ENCODE measurements at regions not wholly inside any gene's neighbourhood (a gene's known extent, or its start where the extent isn't known, plus 50 kb on each side); places are given as distances from the start of the nearest gene placed in this dataset.

GRCh38 chr10:130242513-130242912, 106.3 kb downstream of the GLRX3 start:
- no peaks in the 10 kb centered on the region for H3K36me3 ChIP-seq (ENCODE audit: control insufficient read depth, insufficient read depth, low read length)
- ATAC-seq (no peak), DNase-seq (ENCODE audit: low read depth, low spot score) (no peak)
- TF ChIP-seq CTCF (IDR thresholded peaks at IDR 0.05) (no peak), REST (IDR thresholded peaks at IDR 0.05; ENCODE audit: insufficient read depth in 1 of 2, low read depth in 2 of 2, low read length in 1 of 2) (no peak), TCF7L2 (IDR thresholded peaks at IDR 0.05; ENCODE audit: low read depth, low read length) (no peak), SIN3A (IDR thresholded peaks at IDR 0.05; ENCODE audit: borderline replicate concordance, insufficient read depth, low read depth, low read length) (no peak), POLR2AphosphoS5 (IDR thresholded peaks at IDR 0.05; ENCODE audit: low read depth, low read length) (no peak)
- H3K4me3 ChIP-seq (ENCODE audit: low read depth in 2 of 2, low read length in 2 of 2), result no peak overlapping the region
- no peak overlapping the region for H3K27ac ChIP-seq (ENCODE audit: low read length)
- in situ Hi-C loops (cut with HindIII; ENCODE audit: low pct_unique_long_range_greater_than_20kb, low sequenced_read_pairs) (no loop called here), intact Hi-C loops (cut with micrococcal nuclease; ENCODE audit: unreplicated experiment) (no loop called here)
- CTCF ChIA-PET, result no interaction called here
- BruUV-seq (replicated peaks), result no TSS peak
- H3K9me3 ChIP-seq (ENCODE audit: control insufficient read depth, insufficient read depth, low read depth, low read length), result peaks cover 9% of the 10 kb centered on the region; the same call in 1 of the 2 replicates
- H3K27me3 ChIP-seq (ENCODE audit: control insufficient read depth, insufficient read depth, low read length), result no peaks in the 10 kb centered on the region
- no peaks in the 10 kb centered on the region for H3K4me1 ChIP-seq (ENCODE audit: control insufficient read depth, insufficient read depth, low read length)
- POLR2A ChIA-PET, result no interaction called here

- intact Hi-C loops (cut with micrococcal nuclease; ENCODE audit: unreplicated experiment), result no loop called here
- POLR2A ChIA-PET, result no interaction called here
- CTCF ChIA-PET, result no interaction called here
These were observed 106.8 kb downstream of the GLRX3 start for GRCh38 chr10:130243015-130243414.

More at GRCh38 chr10:130243015-130243414, 106.8 kb downstream of the GLRX3 start:
- ATAC-seq, result no peak
- H3K27ac ChIP-seq (ENCODE audit: low read length), result no peak overlapping the region
- no TSS peak for BruUV-seq (replicated peaks)
- peaks cover 9% of the 10 kb centered on the region; the same call in 1 of the 2 replicates for H3K9me3 ChIP-seq (ENCODE audit: control insufficient read depth, insufficient read depth, low read depth, low read length)
- no peaks in the 10 kb centered on the region for H3K27me3 ChIP-seq (ENCODE audit: control insufficient read depth, insufficient read depth, low read length)
- DNase-seq (ENCODE audit: low read depth, low spot score), result no peak
- no peaks in the 10 kb centered on the region for H3K36me3 ChIP-seq (ENCODE audit: control insufficient read depth, insufficient read depth, low read length)
- no peak overlapping the region for H3K4me3 ChIP-seq (ENCODE audit: low read depth in 2 of 2, low read length in 2 of 2)
- in situ Hi-C loops (cut with HindIII; ENCODE audit: low pct_unique_long_range_greater_than_20kb, low sequenced_read_pairs), result no loop called here
- TF ChIP-seq CTCF (IDR thresholded peaks at IDR 0.05), result no peak
- TF ChIP-seq SIN3A (IDR thresholded peaks at IDR 0.05; ENCODE audit: borderline replicate concordance, insufficient read depth, low read depth, low read length), result no peak
- TF ChIP-seq POLR2AphosphoS5 (IDR thresholded peaks at IDR 0.05; ENCODE audit: low read depth, low read length), result no peak
- TF ChIP-seq REST (IDR thresholded peaks at IDR 0.05; ENCODE audit: insufficient read depth in 1 of 2, low read depth in 2 of 2, low read length in 1 of 2), result no peak
- TF ChIP-seq TCF7L2 (IDR thresholded peaks at IDR 0.05; ENCODE audit: low read depth, low read length), result no peak
- no peaks in the 10 kb centered on the region for H3K4me1 ChIP-seq (ENCODE audit: control insufficient read depth, insufficient read depth, low read length)
